ENCODE measurements at regions not wholly inside any gene's neighbourhood (a gene's known extent, or its start where the extent isn't known, plus 50 kb on each side); places are given as distances from the start of the nearest gene placed in this dataset.

DNA sequence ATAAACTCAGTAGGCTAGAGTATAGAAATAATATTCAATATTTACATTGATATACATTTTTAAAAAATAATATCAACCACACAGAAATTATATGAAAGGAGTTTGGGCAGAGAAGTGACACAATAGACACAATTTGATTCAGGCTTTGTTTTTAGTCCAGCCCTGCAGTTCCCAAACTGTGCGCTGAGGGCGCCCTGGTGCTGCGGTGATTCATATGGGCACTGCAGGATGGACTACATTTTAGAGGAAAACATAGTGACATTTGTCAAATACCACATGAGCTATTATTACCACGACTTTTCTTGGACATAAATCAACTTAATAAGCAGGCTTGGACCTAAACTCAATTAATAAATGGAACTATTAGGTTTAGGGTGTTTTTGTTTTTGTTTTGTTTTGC lies 364.3 kb upstream of the ID4 start:
- TF ChIP-seq CTBP1 (IDR thresholded peaks at IDR 0.05; ENCODE audit: borderline replicate concordance): no peak
- TF ChIP-seq L3MBTL2 (conservative IDR thresholded peaks at IDR 0.05): no peak
- no peak for TF ChIP-seq FOXK2 (IDR thresholded peaks at IDR 0.05)
- ChIA-PET POLR2A (interaction anchor here (0.7 kb wide), 1 partner anchor 365 kb away, joined by 3 read pairs; no protein-coding TSS in a partner anchor), CTCF (interaction anchor here (0.7 kb wide), 2 partner anchors 122 to 584 kb away, joined by 4 read pairs; no protein-coding TSS in a partner anchor)
- peak; percentile 30 for DNase-seq (ENCODE audit: extremely low spot score)

DNA sequence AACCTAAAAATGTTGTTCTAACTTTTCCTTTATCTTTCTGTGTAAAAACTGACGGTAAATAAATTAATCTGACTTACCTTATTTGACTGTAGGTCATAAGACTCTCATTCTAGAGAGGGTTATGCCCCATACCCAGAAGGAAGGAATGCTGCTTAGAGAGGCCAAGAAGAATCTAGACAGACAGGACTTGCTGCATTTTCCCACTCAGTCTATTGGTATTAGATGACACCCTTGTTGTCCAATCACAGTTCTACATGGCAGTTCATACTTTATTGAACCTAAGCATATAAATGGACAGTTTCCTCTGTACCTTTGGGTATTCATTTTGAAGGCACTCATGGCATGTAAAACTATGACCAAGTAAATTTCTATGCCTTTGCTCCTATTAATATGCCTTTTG lies 359.6 kb upstream of the ID4 start:
- CTCF ChIA-PET: no interaction called here
- POLR2A ChIA-PET: no interaction called here
- DNase-seq (ENCODE audit: extremely low spot score): no peak
- TF ChIP-seq CTBP1 (IDR thresholded peaks at IDR 0.05; ENCODE audit: borderline replicate concordance): no peak
- TF ChIP-seq PKNOX1 (IDR thresholded peaks at IDR 0.05): no peak
- no peak for TF ChIP-seq SUZ12 (IDR thresholded peaks at IDR 0.05)
- TF ChIP-seq NFRKB (IDR thresholded peaks at IDR 0.05): no peak
- TF ChIP-seq ARNT (IDR thresholded peaks at IDR 0.05): no peak
- TF ChIP-seq ZNF384 (IDR thresholded peaks at IDR 0.05): no peak
- TF ChIP-seq HDGF (IDR thresholded peaks at IDR 0.05; ENCODE audit: borderline replicate concordance): no peak
- TF ChIP-seq FOXM1 (IDR thresholded peaks at IDR 0.05; ENCODE audit: borderline replicate concordance): no peak
- TF ChIP-seq BHLHE40 (IDR thresholded peaks at IDR 0.05; ENCODE audit: borderline replicate concordance): no peak
- no peak for TF ChIP-seq LEF1 (IDR thresholded peaks at IDR 0.05; ENCODE audit: borderline replicate concordance)
- no peak for TF ChIP-seq SP1 (IDR thresholded peaks at IDR 0.05)
- TF ChIP-seq TARDBP (IDR thresholded peaks at IDR 0.05): no peak
- no peak for TF ChIP-seq L3MBTL2 (conservative IDR thresholded peaks at IDR 0.05)
- no peak for TF ChIP-seq ELF4 (IDR thresholded peaks at IDR 0.05)
- no peak for TF ChIP-seq FOXK2 (IDR thresholded peaks at IDR 0.05)
- TF ChIP-seq FOXA1 (IDR thresholded peaks at IDR 0.05): no peak

DNA sequence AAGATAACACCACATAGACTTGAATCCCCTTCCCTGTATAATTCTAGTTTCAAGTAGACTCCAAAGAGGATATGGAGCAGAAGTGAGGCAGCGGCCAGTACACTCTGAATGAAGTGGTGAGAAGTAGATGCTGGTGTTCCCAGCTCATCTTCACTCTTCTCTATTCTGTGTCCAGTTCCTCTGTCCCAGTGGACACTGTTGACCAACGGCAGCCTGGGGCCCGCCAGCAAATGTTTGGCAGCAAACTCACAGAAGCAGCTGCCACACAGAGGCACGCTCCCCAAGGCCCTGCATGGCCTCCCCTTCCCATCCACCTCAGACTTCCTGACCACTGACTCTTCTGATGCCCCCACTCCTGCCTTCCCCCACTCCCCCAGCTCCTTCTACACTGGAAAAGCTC lies 358.9 kb upstream of the ID4 start:
- ChIA-PET POLR2A (no interaction called here), CTCF (no interaction called here)
- TF ChIP-seq LEF1 (IDR thresholded peaks at IDR 0.05; ENCODE audit: borderline replicate concordance) (no peak), BHLHE40 (IDR thresholded peaks at IDR 0.05; ENCODE audit: borderline replicate concordance) (no peak), PKNOX1 (IDR thresholded peaks at IDR 0.05) (no peak), CTBP1 (IDR thresholded peaks at IDR 0.05; ENCODE audit: borderline replicate concordance) (no peak)
- DNase-seq (ENCODE audit: extremely low spot score): no peak

DNA sequence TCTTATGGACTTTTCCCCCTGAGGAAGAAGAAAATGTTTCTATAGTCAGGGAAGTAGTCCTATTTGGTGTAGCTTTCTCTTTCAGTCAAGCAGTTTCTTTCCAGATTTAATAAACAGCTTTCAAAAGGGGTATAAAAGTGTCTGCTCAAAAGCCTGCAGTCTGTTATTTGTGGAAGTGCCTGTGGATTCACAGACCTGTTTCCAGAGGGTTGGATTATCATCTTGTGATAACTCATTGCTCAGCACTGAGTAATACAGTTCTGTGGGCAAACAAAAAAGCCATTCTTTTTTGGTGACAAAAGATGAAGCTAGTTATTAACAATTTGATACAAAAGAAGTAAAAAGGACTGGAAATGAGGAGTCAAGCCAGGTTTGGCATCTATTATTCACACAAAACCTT lies 358.2 kb upstream of the ID4 start:
- CTCF ChIA-PET: no interaction called here
- no peak for DNase-seq (ENCODE audit: extremely low spot score)
- no peak for TF ChIP-seq L3MBTL2 (conservative IDR thresholded peaks at IDR 0.05)
- no peak for TF ChIP-seq TARDBP (IDR thresholded peaks at IDR 0.05)
- TF ChIP-seq FOXK2 (IDR thresholded peaks at IDR 0.05): no peak
- no peak for TF ChIP-seq ELF4 (IDR thresholded peaks at IDR 0.05)
- TF ChIP-seq CTBP1 (IDR thresholded peaks at IDR 0.05; ENCODE audit: borderline replicate concordance): no peak
- no peak for TF ChIP-seq ZNF384 (IDR thresholded peaks at IDR 0.05)
- no peak for TF ChIP-seq FOXM1 (IDR thresholded peaks at IDR 0.05; ENCODE audit: borderline replicate concordance)
- TF ChIP-seq LEF1 (IDR thresholded peaks at IDR 0.05; ENCODE audit: borderline replicate concordance): no peak
- TF ChIP-seq ARNT (IDR thresholded peaks at IDR 0.05): no peak
- POLR2A ChIA-PET: no interaction called here

GRCh38 chr6:19479551-19479950 lies 357.6 kb upstream of the ID4 start:
- TF ChIP-seq FOXA1 (IDR thresholded peaks at IDR 0.05): no peak
- no peak for TF ChIP-seq L3MBTL2 (conservative IDR thresholded peaks at IDR 0.05)
- TF ChIP-seq LEF1 (IDR thresholded peaks at IDR 0.05; ENCODE audit: borderline replicate concordance): no peak
- TF ChIP-seq ELF4 (IDR thresholded peaks at IDR 0.05): no peak
- TF ChIP-seq SUZ12 (IDR thresholded peaks at IDR 0.05): no peak
- no peak for TF ChIP-seq SP1 (IDR thresholded peaks at IDR 0.05)
- TF ChIP-seq FOXM1 (IDR thresholded peaks at IDR 0.05; ENCODE audit: borderline replicate concordance): no peak
- no peak for TF ChIP-seq ARNT (IDR thresholded peaks at IDR 0.05)
- TF ChIP-seq NFRKB (IDR thresholded peaks at IDR 0.05): no peak
- no peak for TF ChIP-seq TARDBP (IDR thresholded peaks at IDR 0.05)
- TF ChIP-seq PKNOX1 (IDR thresholded peaks at IDR 0.05): no peak
- TF ChIP-seq BHLHE40 (IDR thresholded peaks at IDR 0.05; ENCODE audit: borderline replicate concordance): no peak
- no peak for TF ChIP-seq HDGF (IDR thresholded peaks at IDR 0.05; ENCODE audit: borderline replicate concordance)
- TF ChIP-seq CTBP1 (IDR thresholded peaks at IDR 0.05; ENCODE audit: borderline replicate concordance): no peak
- no peak for TF ChIP-seq FOXK2 (IDR thresholded peaks at IDR 0.05)
- no peak for TF ChIP-seq ZNF384 (IDR thresholded peaks at IDR 0.05)

GRCh38 chr6:19492636-19493405 lies 344.3 kb upstream of the ID4 start:
- no peak for DNase-seq (ENCODE audit: extremely low spot score)
- ChIA-PET POLR2A (no interaction called here), CTCF (no interaction called here)
- TF ChIP-seq NFRKB (IDR thresholded peaks at IDR 0.05): no peak
- TF ChIP-seq ZNF384 (IDR thresholded peaks at IDR 0.05): no peak
- no peak for TF ChIP-seq BHLHE40 (IDR thresholded peaks at IDR 0.05; ENCODE audit: borderline replicate concordance)

More at GRCh38 chr6:19479551-19479950, 357.6 kb upstream of the ID4 start:
- no peak for DNase-seq (ENCODE audit: extremely low spot score)
- ChIA-PET POLR2A (no interaction called here), CTCF (no interaction called here)

Data from HEK293T (cell line).